MM.1S (cell line): ENCODE measurements at regions not wholly inside any gene's neighbourhood (a gene's known extent, or its start where the extent isn't known, plus 50 kb on each side); places are given as distances from the start of the nearest gene placed in this dataset.

Experiments used
- DNase-seq: peaks from one replicate; pipeline ENCODE4 v3.0.0-alpha.2; 2015
- H2AFZ ChIP-seq: fragments of 300-600 bp; sonication (generic); 2 replicates; pipeline ENCODE4 v1.6.0; 2016; ENCODE audit warnings: antibody characterized with exemption, low read length
- H3F3A ChIP-seq: fragments of 300-600 bp; sonication (generic); 2 replicates; pipeline ENCODE4 v1.6.1; 2016; ENCODE audit warnings: mild to moderate bottlenecking, antibody characterized with exemption, low read length, moderate library complexity, mixed read lengths; ENCODE audit not compliant: insufficient read depth
- H3K27ac ChIP-seq: fragments of 300-600 bp; sonication (generic); 2 replicates; pipeline ENCODE4 v1.5.1; 2016; ENCODE audit warnings: mild to moderate bottlenecking, low read length
- H3K27me3 ChIP-seq: fragments of 300-600 bp; sonication (generic); replicated peaks from 2 replicates; pipeline ENCODE4 v1.6.0; 2016; ENCODE audit warnings: low read length; ENCODE audit not compliant: insufficient read depth
- H3K36me3 ChIP-seq: fragments of 300-600 bp; sonication (generic); replicated peaks from 2 replicates; pipeline ENCODE4 v1.6.1; 2016; ENCODE audit warnings: mild to moderate bottlenecking, low read length, mixed read lengths; ENCODE audit not compliant: insufficient read depth
- H3K4me1 ChIP-seq: fragments of 300-600 bp; sonication (generic); 2 replicates; pipeline ENCODE4 v1.6.1; 2016; ENCODE audit warnings: low read length, mixed read lengths
- H3K4me2 ChIP-seq: fragments of 300-600 bp; sonication (generic); 2 replicates; pipeline ENCODE4 v1.6.0; 2016; ENCODE audit warnings: low read depth, low read length
- H3K4me3 ChIP-seq: fragments of 300-600 bp; sonication (generic); 2 replicates; pipeline ENCODE4 v1.5.1; 2016; ENCODE audit warnings: low read length, mixed read lengths
- H3K79me2 ChIP-seq: fragments of 300-600 bp; sonication (generic); 2 replicates; pipeline ENCODE4 v1.6.1; 2016; ENCODE audit warnings: mixed run types, low read length, mixed read lengths
- H3K9ac ChIP-seq: fragments of 300-600 bp; sonication (generic); 2 replicates; pipeline ENCODE4 v1.6.1; 2016; ENCODE audit warnings: low read length, mixed read lengths
- H3K9me2 ChIP-seq: fragments of 300-600 bp; sonication (generic); replicated peaks from 2 replicates; pipeline ENCODE4 v1.6.1; 2016; ENCODE audit warnings: mild to moderate bottlenecking, low read length, mixed read lengths; ENCODE audit not compliant: insufficient read depth
- H3K9me3 ChIP-seq: fragments of 300-600 bp; sonication (generic); replicated peaks from 2 replicates; pipeline ENCODE4 v1.6.1; 2016; ENCODE audit warnings: mild to moderate bottlenecking, low read length, mixed read lengths; ENCODE audit not compliant: insufficient read depth
- H4K20me1 ChIP-seq: fragments of 300-600 bp; sonication (generic); 2 replicates; pipeline ENCODE4 v1.6.1; 2016; ENCODE audit warnings: mild to moderate bottlenecking, low read length, moderate library complexity, mixed read lengths; ENCODE audit not compliant: insufficient read depth
- CTCF ChIP-seq: fragments of 300-600 bp; sonication (generic); IDR thresholded peaks from 2 replicates; pipeline ENCODE4 v1.5.1; 2016; ENCODE audit warnings: antibody characterized with exemption, low read length, mixed read lengths
- EZH2 ChIP-seq: fragments of 300-600 bp; sonication (generic); optimal IDR thresholded peaks from 2 replicates; pipeline ENCODE3; 2017; ENCODE audit warnings: low read depth, mild to moderate bottlenecking, antibody characterized with exemption, low read length, mixed read lengths
- EZH2phosphoT487 ChIP-seq: fragments of 300-600 bp; sonication (generic); IDR thresholded peaks from 2 replicates; pipeline ENCODE4 v1.6.1; 2018; ENCODE audit warnings: antibody characterized with exemption, low read length

GRCh38 chr11:121383716-121384115, 68.4 kb upstream of the SORL1 start:
- Histone ChIP-seq H3K9ac (no peak overlapping the region), H2AFZ (no peak overlapping the region), H3K9me2 (no peaks in the 10 kb centered on the region), H3K79me2 (no peaks in the 10 kb centered on the region), H3F3A (no peaks in the 10 kb centered on the region), H3K27ac (no peak overlapping the region), H3K4me1 (no peaks in the 10 kb centered on the region), H3K27me3 (no peaks in the 10 kb centered on the region), H4K20me1 (no peaks in the 10 kb centered on the region), H3K36me3 (no peaks in the 10 kb centered on the region), H3K4me3 (no peak overlapping the region), H3K4me2 (no peak overlapping the region), H3K9me3 (no peaks in the 10 kb centered on the region)
- TF ChIP-seq CTCF (no peak), EZH2phosphoT487 (no peak), EZH2 (no peak)
- no peak for DNase-seq

GRCh38 chr11:121385688-121386087, 66.4 kb upstream of the SORL1 start:
- Histone ChIP-seq H3K4me3 (no peak overlapping the region), H3K36me3 (no peaks in the 10 kb centered on the region), H3K4me1 (no peaks in the 10 kb centered on the region), H3F3A (no peaks in the 10 kb centered on the region), H2AFZ (no peak overlapping the region), H3K79me2 (no peaks in the 10 kb centered on the region), H3K4me2 (no peak overlapping the region), H4K20me1 (no peaks in the 10 kb centered on the region), H3K27me3 (no peaks in the 10 kb centered on the region), H3K9ac (no peak overlapping the region), H3K9me3 (no peaks in the 10 kb centered on the region), H3K9me2 (no peaks in the 10 kb centered on the region), H3K27ac (no peak overlapping the region)
- DNase-seq = no peak
- TF ChIP-seq EZH2phosphoT487 = no peak
